Right hindlimb (tissue), 1 donor: ENCODE measurements at regions not wholly inside any gene's neighbourhood (a gene's known extent, or its start where the extent isn't known, plus 50 kb on each side); places are given as distances from the start of the nearest gene placed in this dataset.
"Not testable (repeated sequence)": the region's sequence is repeated elsewhere in the genome, so short reads cannot be mapped to it uniquely, and the experiment has no call there.

ENCODE experiments used
- DNase-seq: peaks from one replicate; pipeline ENCODE4 v3.0.0-alpha.2; 2018

GRCh38 chrX:125507119-125507518 lies 187.4 kb downstream of the TEX13C start:
- no peak for DNase-seq

- DNase-seq = no peak
These were observed 200.4 kb downstream of the TEX13C start for GRCh38 chrX:125520029-125520428.

GRCh38 chrX:125522752-125523151 lies 203.1 kb downstream of the TEX13C start:
- no peak for DNase-seq

- no peak for DNase-seq
These were observed 212.9 kb downstream of the TEX13C start for GRCh38 chrX:125532411-125533089.

GRCh38 chrX:125533352-125533751 lies 213.7 kb downstream of the TEX13C start:
- DNase-seq = no peak

GRCh38 chrX:125544031-125544660 lies 224.5 kb downstream of the TEX13C start:
- no peak for DNase-seq

- DNase-seq = no peak
These were observed 225.2 kb downstream of the TEX13C start for GRCh38 chrX:125544856-125545255.

GRCh38 chrX:125577479-125577878 lies 257.8 kb downstream of the TEX13C start:
- no peak for DNase-seq

GRCh38 chrX:125604448-125604847 lies 284.8 kb downstream of the TEX13C start:
- no peak for DNase-seq

- DNase-seq = no peak
These were observed 285.5 kb downstream of the TEX13C start for GRCh38 chrX:125605145-125605544.

- DNase-seq = not testable (repeated sequence)
These were observed 295.1 kb downstream of the TEX13C start for GRCh38 chrX:125614591-125615343.

GRCh38 chrX:125620715-125621587 lies 301.3 kb downstream of the TEX13C start:
- DNase-seq = no peak

- DNase-seq = no peak
These were observed 301.9 kb downstream of the TEX13C start for GRCh38 chrX:125621588-125621927.

- DNase-seq = no peak
These were observed 303.2 kb downstream of the TEX13C start for GRCh38 chrX:125622899-125623298.

GRCh38 chrX:125627676-125628075 lies 308.0 kb downstream of the TEX13C start:
- no peak for DNase-seq

GRCh38 chrX:125628435-125628834 lies 308.8 kb downstream of the TEX13C start:
- DNase-seq = no peak

- DNase-seq = no peak
These were observed 321.7 kb downstream of the TEX13C start for GRCh38 chrX:125641405-125641804.

GRCh38 chrX:125646195-125646594 lies 326.5 kb downstream of the TEX13C start:
- DNase-seq = no peak

GRCh38 chrX:125651426-125651825 lies 331.8 kb downstream of the TEX13C start:
- DNase-seq = no peak

GRCh38 chrX:125654501-125654900 lies 334.8 kb downstream of the TEX13C start:
- no peak for DNase-seq

GRCh38 chrX:125673758-125674157 lies 354.1 kb downstream of the TEX13C start:
- no peak for DNase-seq

- DNase-seq = no peak
These were observed 358.6 kb downstream of the TEX13C start for GRCh38 chrX:125678258-125678657.

GRCh38 chrX:125680366-125680765 lies 360.7 kb downstream of the TEX13C start:
- no peak for DNase-seq
